ENCODE measurements at regions not wholly inside any gene's neighbourhood (a gene's known extent, or its start where the extent isn't known, plus 50 kb on each side); places are given as distances from the start of the nearest gene placed in this dataset.

- no peak for TF ChIP-seq CTCF (IDR thresholded peaks at IDR 0.05)
- no peak for TF ChIP-seq POLR2AphosphoS5 (IDR thresholded peaks at IDR 0.05)
- TF ChIP-seq POLR2A (IDR thresholded peaks at IDR 0.05; ENCODE audit: low read depth), result no peak
Observed at GRCh38 chr2:7146151-7146550, 228.9 kb downstream of the RNF144A start.

All from esophagus muscularis mucosa (tissue), 3 donors.